Hypothalamus (tissue), 51 donors: ENCODE measurements at regions not wholly inside any gene's neighbourhood (a gene's known extent, or its start where the extent isn't known, plus 50 kb on each side); places are given as distances from the start of the nearest gene placed in this dataset.
"Not testable (repeated sequence)": the region's sequence is repeated elsewhere in the genome, so short reads cannot be mapped to it uniquely, and the experiment has no call there.

ENCODE experiments used
- DNase-seq, 51 donors: peaks; one replicate each; lab custom pipeline; 2025; lab: John Stamatoyannopoulos, UW

DNA sequence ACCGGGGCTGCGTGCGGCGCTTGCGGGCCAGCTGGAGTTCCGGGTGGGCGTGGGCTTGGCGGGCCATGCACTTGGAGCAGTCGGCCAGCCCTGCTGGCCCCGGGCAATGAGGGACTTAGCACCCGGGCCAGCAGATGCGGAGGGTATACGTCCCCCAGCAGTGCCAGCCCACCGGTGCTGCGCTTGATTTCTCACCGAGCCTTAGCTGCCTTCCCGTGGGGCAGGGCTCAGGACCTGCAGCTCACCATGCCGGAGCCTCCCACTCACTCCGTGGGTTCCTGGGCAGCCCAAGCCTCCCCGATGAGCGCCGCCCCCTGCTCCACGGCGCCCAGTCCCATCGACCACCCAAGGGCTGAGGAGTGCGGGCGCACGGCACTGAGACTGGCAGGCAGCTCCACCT is 51.4 kb upstream of the INPP4B start:
- DNase-seq: not testable (repeated sequence)

DNA sequence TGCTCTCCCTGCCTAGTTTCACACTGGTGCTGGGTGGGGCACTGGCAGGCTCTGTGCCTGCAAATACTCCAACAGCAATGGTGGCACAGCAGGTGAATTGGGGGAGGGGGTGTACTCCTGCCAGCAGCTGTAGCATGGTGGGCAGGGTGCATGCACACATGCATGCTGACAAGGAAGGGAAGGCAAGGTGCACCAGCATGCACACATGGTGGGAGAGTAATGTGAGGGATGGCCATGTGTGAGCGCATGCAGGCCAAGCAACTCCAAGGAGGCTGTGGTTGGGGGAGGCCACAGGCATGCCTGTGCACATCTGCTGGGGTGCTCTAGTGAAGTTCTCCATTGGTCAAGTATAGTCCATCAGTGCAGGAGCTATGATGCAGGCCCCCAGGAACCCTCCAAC is 54.5 kb upstream of the INPP4B start:
- DNase-seq: no peak

DNA sequence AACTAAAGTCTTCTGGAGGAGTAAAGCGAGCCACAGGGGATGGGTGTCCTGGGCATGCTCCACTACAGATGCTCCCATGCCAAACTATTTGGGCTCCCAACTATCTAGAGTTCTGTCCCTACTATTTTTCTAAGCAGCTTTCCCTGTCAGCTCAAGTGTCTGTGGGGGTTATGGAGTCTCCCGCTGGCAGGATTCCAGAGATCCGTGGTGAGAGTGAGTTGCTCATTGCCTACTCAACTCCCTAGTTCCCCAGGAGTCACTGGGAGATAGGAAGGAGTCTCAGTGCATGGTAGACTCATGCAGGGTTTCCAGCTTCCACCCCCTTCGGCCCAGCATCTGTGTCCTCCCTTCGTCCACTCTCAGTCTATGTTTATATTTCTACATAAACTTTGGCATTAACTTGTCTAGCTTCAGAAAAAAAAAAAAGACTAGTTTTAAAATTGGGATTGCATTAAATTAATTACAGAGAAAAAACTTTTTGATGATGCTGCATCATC is 55.1 kb upstream of the INPP4B start:
- DNase-seq: no peak

DNA sequence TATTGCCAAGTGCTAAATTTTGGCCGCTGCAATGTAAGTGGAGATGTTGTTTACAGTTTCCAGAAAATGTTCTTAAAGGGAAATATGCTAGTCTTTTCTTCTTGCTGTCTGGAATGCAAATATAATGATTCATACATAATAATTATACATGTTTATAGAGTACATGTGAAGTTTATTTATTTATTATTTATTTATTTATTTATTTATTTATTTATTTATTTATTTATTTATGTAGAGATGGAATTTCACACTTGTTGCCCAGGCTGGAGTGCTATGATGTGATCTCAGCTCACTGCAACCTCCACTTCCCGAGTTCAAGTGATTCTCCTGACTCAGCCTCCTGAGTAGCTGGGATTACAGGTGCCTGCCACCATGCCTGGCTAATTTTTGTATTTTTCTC is 57.5 kb upstream of the INPP4B start:
- not testable (repeated sequence) for DNase-seq

DNA sequence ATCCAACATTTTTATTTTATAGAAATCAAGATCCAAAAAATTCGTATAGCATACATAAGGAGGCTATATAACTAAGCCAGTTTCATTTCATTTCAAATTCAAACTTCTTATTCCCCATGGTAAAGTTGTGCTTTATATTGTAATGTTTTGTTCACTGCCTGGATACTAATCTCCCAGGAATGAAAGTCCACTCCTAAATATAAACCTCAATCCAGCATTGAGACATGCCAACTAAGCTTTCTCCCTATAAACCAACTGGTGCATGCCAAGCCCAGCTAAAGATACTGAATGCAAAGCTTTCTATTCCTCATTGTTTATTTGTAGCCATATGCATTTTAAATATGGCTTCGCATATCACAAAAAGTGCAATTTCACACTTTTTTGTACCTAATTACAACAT is 63.8 kb upstream of the INPP4B start:
- DNase-seq: no peak

DNA sequence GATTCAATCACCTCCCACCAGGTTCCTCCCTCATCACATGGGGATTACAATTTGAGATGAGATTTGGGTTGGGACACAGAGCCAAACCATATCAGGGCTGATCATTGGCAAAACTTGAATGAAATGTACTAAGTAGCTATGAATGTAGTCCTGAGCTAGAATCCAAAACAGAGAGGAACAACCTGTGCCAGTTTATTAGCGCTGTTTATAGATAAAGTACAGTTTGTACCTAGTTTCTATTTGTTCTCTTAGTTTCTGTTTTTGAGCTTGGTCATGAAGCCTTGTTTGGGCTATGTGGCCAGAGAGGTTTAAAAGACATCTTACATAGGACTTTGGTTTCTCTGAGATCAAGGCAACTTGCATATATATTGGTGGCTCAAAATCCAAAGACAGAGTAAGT is 66.9 kb upstream of the INPP4B start:
- DNase-seq: no peak

DNA sequence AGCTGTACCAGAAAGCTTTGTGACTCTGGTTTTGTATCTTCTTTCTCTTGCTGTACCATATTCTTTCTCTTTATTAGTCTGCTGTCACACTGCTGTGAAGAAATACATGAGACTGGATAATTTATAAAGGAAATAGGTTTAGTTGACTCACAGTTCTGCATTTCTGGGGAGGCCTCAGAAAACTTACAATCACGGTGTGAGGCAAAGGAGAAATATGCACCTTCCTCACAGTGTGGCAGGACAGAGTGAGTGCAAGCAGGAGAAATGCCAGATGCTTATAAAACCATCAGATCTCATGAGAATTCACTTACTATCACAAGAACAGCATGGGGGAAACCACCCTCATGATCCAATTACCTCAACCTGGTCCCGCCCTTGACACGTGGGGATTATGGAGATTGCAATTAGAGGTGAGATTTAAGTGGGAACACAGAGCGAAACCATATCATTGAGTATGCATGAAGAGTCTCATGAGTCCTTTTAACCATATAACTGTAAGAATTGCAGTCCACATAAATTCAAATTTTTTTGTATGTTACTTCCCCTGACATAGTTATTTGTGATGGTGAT is 67.4 kb upstream of the INPP4B start:
- no peak for DNase-seq

DNA sequence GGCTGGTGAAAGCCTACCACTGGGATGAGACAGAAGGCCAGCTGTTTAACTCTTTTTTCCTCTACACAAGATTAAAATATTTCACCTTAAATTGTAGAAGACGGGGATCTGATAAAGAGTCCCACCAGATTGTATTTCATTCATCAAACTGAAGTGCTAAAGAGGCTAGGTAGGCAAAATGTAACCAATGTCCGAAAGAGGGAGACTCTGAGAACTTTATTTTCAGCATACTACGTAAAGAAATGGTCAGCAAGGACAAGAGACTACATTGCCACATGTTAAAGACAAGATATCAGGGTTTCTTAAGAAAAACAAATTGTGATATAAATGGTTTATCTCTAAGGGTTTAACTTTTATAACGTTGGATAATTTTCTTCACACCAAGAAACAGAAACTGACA is 71.6 kb upstream of the INPP4B start:
- no peak for DNase-seq

DNA sequence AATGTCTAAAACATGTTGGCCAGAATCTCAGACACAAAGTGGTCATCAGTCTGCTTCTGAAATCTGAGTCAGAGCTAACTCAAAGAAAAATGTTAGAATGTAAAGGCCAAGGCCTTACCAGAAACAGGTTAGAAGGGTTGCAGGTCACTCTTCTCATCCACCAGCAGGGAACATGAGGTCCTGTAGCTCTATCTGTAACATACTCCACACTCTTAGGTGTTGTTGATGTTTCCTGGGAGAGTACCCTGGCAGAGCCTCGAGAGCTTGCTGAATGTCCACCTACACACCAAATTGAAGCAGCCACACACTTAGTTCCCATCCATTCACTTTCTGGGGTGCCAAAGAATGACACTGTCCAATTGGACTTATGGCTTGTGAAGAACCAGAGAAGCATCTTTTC is 76.6 kb upstream of the INPP4B start:
- DNase-seq: no peak

DNA sequence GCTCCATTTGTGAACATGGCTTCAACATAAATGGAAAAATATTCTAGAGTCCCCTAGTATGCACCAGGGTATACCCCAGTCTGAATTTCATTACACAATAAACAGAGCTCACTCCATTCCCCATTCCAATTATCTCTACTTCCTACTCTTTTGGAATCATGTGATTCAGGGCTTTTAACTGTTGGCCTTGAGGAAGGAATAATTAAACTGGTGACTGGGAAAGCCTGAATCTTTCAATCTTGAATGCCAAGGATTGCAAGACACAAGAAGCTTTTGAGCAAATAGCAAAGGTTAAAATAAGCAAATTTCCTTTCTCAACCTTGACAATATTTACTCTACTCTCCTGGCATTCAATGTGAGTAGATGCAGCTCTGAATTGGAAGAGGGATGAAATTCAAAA is 77.5 kb upstream of the INPP4B start:
- DNase-seq: no peak

DNA sequence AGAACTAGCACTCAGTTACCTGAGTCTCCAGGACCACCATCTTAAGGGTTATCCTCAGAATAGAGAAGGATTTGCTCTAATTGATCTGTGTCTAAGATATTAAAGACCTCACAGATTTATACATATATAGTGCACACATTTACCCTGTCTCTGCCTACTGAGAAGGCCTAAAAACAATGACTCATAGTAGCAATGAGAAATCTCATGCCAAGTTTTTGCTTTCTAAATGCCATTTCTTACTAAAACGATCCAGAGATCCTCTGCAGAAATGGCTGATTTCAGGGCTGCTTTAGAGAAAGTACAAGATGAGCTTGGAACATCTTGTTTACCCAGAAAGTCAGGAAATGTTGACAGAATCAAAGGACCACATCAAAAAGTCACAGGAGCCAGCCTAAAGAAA is 79.1 kb upstream of the INPP4B start:
- DNase-seq: no peak

DNA sequence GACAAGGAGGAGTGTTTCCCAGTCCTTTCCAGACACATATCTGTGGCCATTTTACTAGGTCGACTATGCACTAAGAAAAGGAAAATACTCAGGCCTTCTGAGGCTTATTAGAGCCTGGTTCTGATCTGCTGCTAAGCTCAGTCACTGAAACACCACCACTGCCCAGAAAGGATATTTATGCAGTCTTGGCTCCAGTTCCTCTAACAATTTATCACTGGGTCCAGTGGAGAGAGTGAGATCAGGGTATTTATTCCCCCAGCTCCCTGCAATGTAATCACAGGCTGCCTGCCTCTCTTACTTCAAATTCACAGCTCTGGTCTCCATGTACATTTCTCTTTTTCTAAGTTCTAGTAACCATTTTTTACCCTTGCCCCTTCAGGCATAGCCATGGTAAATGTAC is 81.6 kb upstream of the INPP4B start:
- DNase-seq: no peak

DNA sequence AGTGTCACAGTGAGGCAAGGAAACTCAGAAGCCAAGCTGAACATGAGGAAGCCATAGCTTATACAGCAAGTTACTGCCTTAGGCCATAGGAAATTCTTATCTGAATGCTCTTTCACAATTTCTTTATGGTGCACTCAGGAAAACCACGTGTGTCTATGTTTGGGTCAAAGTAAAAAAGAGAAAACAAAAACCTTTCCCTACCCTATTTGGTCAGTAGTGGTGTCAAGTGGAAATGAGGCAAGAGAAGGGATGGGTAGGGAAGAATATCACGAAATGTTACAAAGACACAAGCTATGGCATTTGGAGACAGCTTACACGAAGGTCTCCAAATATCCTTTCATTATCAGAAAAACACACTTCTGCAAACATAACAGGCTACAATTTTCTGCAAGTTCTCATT is 83.4 kb upstream of the INPP4B start:
- no peak for DNase-seq

DNA sequence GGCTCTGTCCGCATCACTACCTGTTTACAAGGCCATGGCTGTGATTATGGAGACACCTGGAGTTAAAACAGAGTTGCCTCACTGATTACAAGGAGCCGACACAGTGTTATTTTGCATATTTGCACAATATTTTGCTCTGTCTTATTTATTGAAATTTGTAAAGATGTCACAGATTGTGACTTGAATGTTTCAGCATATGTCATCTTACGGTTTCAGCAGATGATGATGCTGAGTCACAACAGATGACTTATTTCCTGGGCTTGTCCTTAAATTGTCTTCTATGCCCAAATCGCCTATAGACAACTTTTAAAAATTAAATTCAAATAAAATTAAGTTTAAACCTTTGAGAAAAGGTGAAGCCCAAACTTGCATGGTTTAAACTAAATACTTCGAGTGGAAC is 87.1 kb upstream of the INPP4B start:
- DNase-seq: no peak

DNA sequence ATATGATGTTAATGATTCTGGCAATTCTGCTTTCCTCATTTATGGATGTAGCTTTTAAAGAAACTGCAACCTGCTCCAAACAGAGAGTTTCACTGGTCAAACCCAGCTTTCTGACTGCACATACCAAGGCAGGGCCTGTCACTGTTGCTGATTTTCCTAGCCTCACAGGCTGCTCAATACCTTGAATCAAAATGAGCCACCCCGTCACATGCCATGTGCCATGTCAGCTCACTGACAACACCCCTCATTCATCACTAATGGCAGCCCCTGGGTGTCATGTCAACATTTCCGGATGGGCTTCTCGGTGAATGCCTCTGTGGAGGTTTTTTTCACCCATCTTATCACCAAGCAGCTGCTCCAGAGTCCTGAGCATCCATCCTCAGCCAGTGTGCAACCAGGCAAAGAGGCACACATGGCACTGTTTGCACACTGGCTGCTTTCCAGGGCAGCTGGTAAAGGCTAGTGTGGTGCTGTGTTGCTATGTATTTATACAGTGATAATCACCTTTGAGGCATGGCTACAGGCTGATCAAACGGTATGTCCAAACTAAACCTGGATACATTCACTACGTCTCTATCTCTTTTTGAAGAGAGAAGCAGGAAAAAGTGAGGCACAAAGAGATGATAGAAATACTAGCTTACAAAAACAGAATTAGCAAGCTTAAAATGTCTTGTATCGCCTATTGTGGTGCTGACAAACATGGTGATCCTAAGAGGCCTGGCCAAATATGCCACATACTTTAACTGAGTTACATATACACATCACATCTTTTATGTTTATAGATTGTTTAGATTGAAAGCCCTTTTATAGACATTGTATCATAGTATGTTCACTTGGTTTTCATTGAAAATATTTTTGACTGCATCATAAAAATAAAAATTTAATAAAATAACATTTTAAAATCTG is 94.6 kb upstream of the INPP4B start:
- peak in 1 of 51 donors; percentile 6 for DNase-seq

DNA sequence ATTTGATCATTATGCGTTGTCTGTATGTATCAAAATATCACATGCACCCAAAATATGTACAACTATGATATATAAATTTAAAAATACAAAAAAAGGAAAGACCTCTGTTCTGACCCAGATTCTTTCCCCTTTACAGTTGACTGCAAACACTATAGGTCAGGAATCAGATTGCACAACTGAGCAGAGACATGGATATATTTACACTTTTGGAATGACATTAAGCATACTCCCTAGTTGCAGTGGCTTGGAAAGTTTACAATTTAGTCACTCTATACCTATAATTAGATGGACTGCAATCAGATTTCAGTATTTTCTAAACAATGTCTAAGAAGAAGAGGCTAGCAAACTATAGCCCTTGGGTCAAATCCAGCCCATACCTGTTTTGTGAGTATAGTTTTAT is 98.5 kb upstream of the INPP4B start:
- no peak for DNase-seq

DNA sequence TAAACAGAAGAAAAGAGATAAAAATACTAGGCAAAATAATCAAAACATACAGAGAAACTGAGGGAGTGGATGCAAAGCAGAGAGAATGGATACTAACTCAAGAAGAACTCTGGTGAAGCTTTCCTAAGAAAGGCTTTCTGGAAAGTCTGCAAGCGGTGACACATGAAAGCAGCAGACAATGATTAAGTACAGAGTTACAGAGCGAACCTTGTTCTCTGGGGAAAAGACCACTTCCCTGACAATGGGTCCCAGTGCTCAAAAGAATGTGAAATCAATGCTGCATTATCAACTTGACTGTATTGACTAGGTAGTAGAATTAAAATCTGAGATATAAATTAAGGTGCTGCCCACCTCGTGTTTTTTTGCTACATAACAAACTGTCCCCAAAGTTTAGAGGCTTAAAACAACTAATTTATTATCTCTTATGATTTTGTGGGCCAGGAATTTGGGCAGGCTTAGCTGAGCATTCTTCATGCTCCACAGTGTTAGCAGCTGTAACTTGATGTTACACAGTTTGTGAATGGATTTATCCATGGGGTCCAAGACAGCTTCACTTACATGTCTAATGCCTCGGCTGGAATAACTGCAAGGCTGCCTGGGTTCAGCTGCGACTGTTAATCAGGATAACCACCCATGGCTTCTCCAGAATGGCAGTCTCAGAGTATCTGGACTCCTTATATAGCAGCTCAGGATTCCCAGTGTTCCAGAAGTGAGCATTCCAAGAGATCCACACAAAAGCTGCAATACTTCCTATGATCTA is 106.9 kb upstream of the INPP4B start:
- no peak for DNase-seq

DNA sequence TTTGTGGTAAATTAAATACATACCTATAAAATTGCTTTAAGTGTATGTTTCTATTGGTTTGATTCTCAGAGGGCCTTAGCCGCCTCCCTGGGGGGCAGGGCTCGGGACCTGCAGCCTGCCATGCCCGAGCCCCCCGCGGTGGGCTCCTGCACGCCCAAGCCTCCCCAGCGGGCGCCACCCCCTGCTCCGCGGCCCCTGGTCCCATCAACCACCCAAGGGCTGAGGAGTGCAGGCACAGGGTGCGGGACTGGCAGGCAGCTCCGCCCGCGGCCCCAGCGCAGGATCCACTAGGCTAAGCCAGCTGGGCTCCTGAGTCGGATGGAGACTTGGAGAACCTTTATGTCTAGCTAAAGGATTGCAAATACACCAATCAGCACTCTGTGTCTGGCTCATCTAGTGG is 108.3 kb upstream of the INPP4B start:
- DNase-seq: no peak

DNA sequence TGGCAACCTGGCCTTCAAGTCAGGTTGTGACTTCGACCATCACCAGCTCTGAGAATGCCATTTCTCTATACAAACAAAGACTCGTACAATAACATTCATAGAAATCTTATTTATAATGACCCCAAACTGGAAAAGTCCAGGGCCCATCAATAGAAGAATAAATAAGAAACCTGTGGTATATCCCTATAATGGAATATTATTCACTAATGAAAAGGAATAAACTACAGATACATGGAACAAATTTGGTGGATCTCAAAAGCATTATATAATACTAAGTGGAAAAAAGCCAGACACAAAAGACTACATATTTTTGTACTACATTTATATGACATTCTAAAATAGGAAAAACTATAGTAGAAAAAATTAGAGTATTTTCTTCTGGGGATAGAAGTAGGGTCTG is 109.4 kb upstream of the INPP4B start:
- DNase-seq: no peak

DNA sequence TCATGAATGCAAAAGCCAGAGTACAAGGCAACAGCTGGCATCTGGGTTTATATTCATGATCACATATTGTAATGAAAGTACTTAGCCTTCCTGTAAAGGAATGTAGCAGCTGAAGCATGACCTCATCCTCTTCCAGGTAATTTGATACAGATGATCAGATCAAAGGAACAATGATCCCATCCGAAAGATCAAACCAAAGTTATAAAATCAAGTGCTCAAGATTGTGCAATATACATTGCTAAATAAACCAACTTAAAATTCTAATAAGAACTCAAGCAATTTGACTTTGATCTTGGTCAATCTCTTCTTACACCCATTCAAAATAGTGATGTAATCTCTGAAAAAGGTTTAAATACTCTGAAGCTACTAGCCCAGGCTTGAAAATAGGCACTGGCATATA is 113.1 kb upstream of the INPP4B start:
- DNase-seq: no peak

DNA sequence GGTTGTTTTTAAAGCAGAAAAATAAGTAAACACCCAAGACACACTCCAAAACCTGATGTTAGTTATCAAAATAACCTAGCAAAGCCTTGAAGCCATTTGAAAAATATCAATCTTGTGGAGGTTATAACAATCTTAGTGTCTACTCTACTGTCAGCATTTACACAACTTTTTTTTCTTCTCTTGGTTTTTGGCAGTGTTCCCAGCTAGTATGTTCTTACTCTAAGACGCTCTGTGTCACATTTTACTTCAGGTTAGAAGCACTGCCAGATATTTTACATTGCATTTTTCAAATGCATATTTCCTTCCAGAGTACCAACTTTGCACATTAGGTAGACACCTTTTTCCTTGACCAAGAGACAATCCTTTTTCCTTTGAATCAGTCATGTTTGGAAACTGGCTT is 114.0 kb upstream of the INPP4B start:
- DNase-seq: peak in 1 of 51 donors; percentile 3
